GM12892 (cell line): ENCODE measurements at regions not wholly inside any gene's neighbourhood (a gene's known extent, or its start where the extent isn't known, plus 50 kb on each side); places are given as distances from the start of the nearest gene placed in this dataset.

Experiments
- POLR2A ChIP-seq: IDR thresholded peaks from 2 replicates; pipeline ENCODE4 v1.6.1; 2011; ENCODE audit warnings: low read depth, low read length, control low read depth
- POLR2AphosphoS5 ChIP-seq: IDR thresholded peaks from 2 replicates; pipeline ENCODE4 v1.6.1; 2011; ENCODE audit warnings: low read depth, low read length, control low read depth
- TAF1 ChIP-seq: IDR thresholded peaks from 2 replicates; pipeline ENCODE4 v1.6.1; 2011; ENCODE audit warnings: low read depth, mild to moderate bottlenecking, control low read depth, low read length, borderline replicate concordance

- TF ChIP-seq POLR2A = no peak
- no peak for TF ChIP-seq POLR2AphosphoS5
- no peak for TF ChIP-seq TAF1
Measured at GRCh38 chrX:108795240-108795639, 58.9 kb upstream of the IRS4 start.
